GM12865 (cell line): ENCODE measurements at regions not wholly inside any gene's neighbourhood (a gene's known extent, or its start where the extent isn't known, plus 50 kb on each side); places are given as distances from the start of the nearest gene placed in this dataset.

Source experiments
- DNase-seq: peaks from one replicate; pipeline ENCODE4 v3.0.0; 2010; ENCODE audit warnings: low read depth
- H3K4me3 ChIP-seq: 2 replicates; pipeline ENCODE4 v1.5.1; 2011; ENCODE audit warnings: mild to moderate bottlenecking, low read depth, low read length, control low read depth
- TF ChIP-seq, protein P1 (sequence below): IDR thresholded peaks from 2 replicates; pipeline ENCODE4 v1.5.1; 2011; ENCODE audit warnings: low read length, control low read depth, low read depth, inconsistent platforms; ENCODE audit not compliant: insufficient read depth; ENCODE audit errors: missing control alignments

DNA sequence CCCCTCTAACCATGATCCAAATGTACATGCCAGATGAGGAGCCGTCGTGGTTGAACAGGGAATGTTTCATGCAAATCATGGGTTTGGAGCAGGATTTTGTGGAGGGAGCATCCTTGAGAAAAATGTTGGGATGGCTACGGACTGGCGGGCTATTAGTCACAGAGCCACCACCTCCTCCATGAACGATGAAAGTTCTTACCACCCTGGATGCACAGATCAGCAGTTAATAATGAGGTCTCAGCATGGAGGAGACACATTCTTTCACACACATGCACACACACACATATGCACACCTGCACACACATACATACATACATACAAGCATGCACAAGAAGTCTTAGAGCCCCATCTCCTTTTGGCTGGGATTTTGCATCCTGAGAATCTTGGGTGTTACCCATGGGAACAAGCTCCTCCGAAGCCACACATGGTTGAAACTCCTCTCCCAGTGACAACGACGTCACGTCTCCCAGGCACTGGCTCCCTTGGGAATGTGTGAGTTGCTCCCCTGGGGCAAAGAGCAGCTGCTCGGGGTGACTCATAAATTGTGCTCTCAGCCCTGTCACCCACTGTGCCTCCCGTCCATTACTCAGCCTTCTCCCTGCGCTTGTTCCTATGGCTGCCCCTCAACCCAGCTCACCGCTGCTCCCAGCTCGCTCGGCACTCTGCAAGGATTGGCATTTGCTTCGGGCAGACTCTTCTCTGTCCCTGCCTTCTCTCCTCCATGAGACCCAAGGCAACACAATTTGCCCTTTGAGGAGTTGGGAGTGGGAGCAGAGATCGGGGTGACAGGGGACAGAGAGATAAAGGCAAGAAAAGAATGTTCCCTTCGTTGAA is 344.6 kb downstream of the SOX9 start:
- peak; percentile 87 for DNase-seq
- H3K4me3 ChIP-seq = no peak overlapping the region
- TF ChIP-seq, protein P1, sequence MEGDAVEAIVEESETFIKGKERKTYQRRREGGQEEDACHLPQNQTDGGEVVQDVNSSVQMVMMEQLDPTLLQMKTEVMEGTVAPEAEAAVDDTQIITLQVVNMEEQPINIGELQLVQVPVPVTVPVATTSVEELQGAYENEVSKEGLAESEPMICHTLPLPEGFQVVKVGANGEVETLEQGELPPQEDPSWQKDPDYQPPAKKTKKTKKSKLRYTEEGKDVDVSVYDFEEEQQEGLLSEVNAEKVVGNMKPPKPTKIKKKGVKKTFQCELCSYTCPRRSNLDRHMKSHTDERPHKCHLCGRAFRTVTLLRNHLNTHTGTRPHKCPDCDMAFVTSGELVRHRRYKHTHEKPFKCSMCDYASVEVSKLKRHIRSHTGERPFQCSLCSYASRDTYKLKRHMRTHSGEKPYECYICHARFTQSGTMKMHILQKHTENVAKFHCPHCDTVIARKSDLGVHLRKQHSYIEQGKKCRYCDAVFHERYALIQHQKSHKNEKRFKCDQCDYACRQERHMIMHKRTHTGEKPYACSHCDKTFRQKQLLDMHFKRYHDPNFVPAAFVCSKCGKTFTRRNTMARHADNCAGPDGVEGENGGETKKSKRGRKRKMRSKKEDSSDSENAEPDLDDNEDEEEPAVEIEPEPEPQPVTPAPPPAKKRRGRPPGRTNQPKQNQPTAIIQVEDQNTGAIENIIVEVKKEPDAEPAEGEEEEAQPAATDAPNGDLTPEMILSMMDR = no peak

DNA sequence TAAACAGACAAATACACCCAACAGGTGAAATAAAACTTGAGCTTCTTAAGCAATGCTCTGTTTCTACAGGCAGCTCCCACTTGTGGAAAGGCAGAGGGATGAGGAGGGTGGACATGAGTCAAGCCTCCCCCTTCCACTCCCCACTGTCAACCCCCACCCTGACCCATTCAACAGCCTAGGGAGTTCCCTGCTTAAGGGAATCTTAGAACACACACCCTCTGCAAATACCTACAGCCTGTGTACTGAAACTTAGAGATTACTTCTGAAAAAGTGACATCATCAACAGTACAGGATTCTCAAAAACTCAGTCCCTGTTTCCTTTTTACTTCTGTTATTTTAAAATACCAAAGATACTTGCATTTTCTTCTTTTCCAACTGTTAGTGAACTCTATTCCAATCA is 345.4 kb downstream of the SOX9 start:
- TF ChIP-seq, protein P1 = no peak
- DNase-seq = peak; percentile 78

DNA sequence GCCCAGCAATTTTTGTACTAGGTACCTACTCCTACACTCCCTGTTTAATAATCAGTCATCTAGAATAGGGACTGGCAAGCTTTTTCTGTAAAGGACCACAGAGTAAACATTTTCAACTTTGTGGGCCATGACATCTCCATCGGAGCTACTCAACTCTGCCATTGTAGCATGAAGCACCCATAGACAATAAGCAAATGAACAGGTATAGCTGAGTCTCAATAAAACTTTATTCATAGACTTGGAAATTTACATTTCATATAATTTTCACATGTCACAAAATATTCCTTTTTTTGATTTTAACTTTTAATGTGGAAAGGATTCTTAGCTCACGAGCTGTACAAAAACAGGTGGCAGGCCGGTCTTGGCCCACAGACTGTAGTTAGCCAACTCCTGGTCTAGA is 345.8 kb downstream of the SOX9 start:
- DNase-seq = no peak
- TF ChIP-seq, protein P1 = no peak
- no peak overlapping the region for H3K4me3 ChIP-seq

More for the DNA sequence above, 345.4 kb downstream of the SOX9 start:
- H3K4me3 ChIP-seq = no peak overlapping the region

DNA sequence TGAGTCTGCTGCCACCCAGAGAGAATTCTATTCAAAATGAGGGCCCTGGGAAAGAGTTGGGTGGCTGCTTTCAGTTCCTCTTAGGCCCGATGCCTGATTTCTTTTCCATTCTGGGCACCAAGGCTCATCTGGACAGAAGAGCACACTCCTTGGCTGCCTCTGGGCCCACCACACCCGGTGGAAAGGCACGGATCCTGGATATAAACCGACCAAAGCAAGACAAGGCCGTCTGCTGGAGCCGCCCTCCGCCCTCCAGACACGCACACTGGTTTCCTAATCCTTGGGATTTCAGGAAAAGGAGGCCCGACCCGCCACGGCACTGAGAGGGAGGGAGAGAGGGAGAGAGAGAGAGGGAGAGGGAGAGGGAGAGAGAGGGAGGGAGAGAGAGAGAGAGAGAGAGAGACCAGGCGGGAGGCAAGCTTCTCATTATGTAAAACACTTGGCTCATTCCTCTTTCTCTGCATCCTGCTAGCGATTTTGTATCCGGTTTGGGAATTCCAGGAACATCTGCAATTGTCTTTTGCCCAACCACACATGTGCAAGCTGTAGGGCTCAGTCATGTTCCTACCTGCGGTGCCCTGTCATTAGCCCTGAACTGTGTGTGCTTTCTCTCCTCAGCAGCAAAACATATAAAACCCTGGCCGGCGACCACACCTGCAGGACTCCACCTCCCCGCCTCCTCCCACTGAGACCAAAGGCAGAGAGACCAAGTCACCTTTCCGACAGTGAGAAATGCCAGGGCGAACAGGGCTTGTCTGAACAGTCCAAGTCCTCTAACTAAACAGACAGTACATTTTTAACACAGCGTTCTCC is 347.2 kb downstream of the SOX9 start:
- no peak for DNase-seq
- TF ChIP-seq, protein P1 = no peak
- H3K4me3 ChIP-seq = no peak overlapping the region

DNA sequence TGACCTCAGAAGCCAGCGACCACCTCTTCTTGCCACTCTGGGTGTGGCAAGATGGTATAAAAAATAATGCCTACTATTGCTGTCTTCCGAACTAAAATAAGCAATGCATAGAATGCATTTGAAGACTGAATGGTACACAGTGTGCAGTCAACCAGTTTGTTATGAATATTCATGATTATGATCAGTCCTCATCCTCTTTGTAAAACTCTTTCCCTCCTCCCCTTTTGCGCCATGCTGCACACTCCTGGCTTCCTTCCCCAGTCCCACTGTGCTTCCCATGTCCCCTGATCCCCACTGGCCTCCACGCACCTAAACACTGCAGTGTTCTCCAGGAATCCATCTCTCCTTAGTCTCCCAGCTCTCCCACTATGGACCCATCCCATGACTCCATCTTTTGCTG is 348.0 kb downstream of the SOX9 start:
- TF ChIP-seq, protein P1 = no peak
- no peak for DNase-seq

DNA sequence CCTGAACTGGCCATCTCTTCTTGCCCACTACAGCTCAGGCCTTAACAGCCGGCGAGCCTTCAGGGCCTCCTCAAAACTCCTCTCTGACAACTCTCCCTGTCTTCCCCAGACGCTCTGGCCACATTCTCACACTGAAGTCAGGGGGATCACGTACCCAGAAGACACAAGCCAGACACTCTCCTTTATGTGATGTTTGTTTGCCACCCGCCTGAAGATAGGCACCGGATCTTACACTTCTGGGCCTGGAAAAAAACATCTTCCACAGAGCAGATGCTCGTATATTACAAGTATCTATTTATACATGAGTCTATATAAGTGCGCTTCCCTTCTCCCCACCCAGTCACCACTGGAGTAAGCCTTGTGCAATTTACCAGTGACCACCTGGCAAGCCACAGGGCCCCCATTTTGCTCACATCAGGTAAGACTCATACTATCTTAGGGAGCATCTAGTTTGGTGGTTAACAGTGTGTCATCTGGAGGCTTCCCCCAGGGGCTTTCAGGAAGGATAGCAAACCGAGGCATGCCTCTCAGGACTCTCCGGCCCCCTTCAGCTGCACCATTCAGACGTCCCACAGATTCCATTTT is 349.4 kb downstream of the SOX9 start:
- H3K4me3 ChIP-seq = no peak overlapping the region
- TF ChIP-seq, protein P1 = no peak
- no peak for DNase-seq

More for the DNA sequence above, 348.0 kb downstream of the SOX9 start:
- no peak overlapping the region for H3K4me3 ChIP-seq
